ENCODE measurements at regions not wholly inside any gene's neighbourhood (a gene's known extent, or its start where the extent isn't known, plus 50 kb on each side); places are given as distances from the start of the nearest gene placed in this dataset.

DNA sequence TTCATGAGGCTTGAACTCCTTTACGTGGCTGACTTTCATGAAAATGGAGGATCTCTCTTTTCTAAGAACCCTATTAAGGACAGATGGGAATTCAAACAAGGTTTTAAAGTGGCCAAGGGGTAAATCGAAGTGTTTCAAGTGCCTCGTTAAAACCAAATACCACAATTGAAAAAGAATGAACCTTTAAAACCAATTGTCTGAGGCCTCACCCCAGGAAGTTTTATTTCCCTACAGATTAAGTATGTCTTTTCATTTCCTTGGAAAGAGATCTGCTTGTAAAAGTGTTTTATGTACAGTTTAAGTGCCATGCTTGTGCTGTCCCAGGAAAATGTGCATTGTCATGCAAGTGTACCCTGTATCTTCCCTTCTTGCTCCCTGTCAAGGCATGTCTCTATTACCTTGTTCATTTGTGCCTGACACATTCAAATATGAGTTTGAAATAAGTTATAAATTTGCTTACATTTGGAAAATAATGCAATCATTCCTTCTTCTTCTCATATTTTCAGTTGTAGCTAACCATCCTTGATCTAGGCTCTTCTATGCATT, 138.7 kb downstream of the ZPLD1 start:
- intact Hi-C loops (cut with DNase I), result no loop called here
- H3K27ac ChIP-seq, result no peak overlapping the region
- ATAC-seq (no peak), DNase-seq (no peak)
- H3K9me3 ChIP-seq, result no peaks in the 10 kb centered on the region
- no peaks in the 10 kb centered on the region for H3K36me3 ChIP-seq (ENCODE audit: insufficient read depth in 1 of 2, low read depth in 1 of 2)
- no peaks in the 10 kb centered on the region for H3K27me3 ChIP-seq (ENCODE audit: insufficient read depth in 3 of 3, low read length in 2 of 3)
- TF ChIP-seq, protein P1, sequence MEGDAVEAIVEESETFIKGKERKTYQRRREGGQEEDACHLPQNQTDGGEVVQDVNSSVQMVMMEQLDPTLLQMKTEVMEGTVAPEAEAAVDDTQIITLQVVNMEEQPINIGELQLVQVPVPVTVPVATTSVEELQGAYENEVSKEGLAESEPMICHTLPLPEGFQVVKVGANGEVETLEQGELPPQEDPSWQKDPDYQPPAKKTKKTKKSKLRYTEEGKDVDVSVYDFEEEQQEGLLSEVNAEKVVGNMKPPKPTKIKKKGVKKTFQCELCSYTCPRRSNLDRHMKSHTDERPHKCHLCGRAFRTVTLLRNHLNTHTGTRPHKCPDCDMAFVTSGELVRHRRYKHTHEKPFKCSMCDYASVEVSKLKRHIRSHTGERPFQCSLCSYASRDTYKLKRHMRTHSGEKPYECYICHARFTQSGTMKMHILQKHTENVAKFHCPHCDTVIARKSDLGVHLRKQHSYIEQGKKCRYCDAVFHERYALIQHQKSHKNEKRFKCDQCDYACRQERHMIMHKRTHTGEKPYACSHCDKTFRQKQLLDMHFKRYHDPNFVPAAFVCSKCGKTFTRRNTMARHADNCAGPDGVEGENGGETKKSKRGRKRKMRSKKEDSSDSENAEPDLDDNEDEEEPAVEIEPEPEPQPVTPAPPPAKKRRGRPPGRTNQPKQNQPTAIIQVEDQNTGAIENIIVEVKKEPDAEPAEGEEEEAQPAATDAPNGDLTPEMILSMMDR (IDR thresholded peaks at IDR 0.05), result no peak
- WGBS, 3 donors, result 72 to 79% (median 74%) methylated on average over 3 of the region's 3 CpGs
- no peak overlapping the region for H3K4me3 ChIP-seq
- no peaks in the 10 kb centered on the region for H3K4me1 ChIP-seq

DNA sequence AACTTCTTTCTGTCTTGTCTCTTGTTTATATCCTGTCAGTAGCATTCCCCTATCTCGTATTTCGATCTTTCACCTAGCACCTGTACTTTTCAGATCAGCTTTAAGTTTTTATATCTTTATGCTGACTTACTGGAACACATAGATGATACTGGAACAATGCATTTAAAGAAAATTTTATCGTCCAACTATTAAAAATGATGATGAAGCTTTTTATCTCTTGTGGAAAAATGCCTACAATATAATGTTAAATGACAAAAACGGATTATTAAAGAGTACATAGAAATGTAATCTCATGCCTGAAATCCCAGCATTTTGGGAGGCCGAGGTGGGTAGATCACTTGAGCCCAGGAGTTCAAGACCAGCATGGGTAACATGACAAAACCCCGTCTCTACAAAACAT, 139.5 kb downstream of the ZPLD1 start:
- Histone ChIP-seq H3K27ac (no peak overlapping the region), H3K9me3 (no peaks in the 10 kb centered on the region), H3K36me3 (ENCODE audit: insufficient read depth in 1 of 2, low read depth in 1 of 2) (no peaks in the 10 kb centered on the region), H3K4me1 (no peaks in the 10 kb centered on the region), H3K4me3 (no peak overlapping the region), H3K27me3 (ENCODE audit: insufficient read depth in 3 of 3, low read length in 2 of 3) (no peaks in the 10 kb centered on the region)
- ATAC-seq (no peak), DNase-seq (no peak)
- TF ChIP-seq, protein P1 (IDR thresholded peaks at IDR 0.05), result no peak
- intact Hi-C loops (cut with DNase I), result no loop called here
- 62 to 80% (median 68%) methylated on average over 6 of the region's 6 CpGs for WGBS, 3 donors

DNA sequence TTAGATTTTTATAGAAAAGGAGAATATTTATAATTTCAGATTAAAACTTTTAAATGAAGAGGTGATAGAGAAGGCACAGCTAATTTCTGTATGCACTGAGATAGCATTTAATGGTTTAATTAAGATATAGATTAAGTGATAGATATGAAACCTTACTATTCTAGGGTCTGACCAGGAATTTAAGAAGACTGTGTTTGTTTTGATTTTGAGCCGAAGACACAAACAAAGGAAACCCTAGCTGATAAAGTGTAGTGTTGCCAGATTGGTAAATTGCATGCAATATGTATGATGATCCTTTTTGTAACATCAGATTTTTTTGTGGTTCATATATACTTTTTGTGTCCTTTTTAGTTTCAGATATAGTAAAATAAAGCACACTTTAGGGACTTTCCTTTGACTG, 141.8 kb downstream of the ZPLD1 start:
- TF ChIP-seq, protein P1 (IDR thresholded peaks at IDR 0.05), result no peak
- H3K27ac ChIP-seq, result no peak overlapping the region
- WGBS, 3 donors, result 73 to 87% (median 76%) methylated on average over 1 of the region's 1 CpG
- DNase-seq, result no peak
- H3K4me1 ChIP-seq, result no peaks in the 10 kb centered on the region
- no peaks in the 10 kb centered on the region for H3K9me3 ChIP-seq
- no peak overlapping the region for H3K4me3 ChIP-seq
- no peak for ATAC-seq
- H3K36me3 ChIP-seq (ENCODE audit: insufficient read depth in 1 of 2, low read depth in 1 of 2), result no peaks in the 10 kb centered on the region
- no peaks in the 10 kb centered on the region for H3K27me3 ChIP-seq (ENCODE audit: insufficient read depth in 3 of 3, low read length in 2 of 3)
- intact Hi-C loops (cut with DNase I), result no loop called here

DNA sequence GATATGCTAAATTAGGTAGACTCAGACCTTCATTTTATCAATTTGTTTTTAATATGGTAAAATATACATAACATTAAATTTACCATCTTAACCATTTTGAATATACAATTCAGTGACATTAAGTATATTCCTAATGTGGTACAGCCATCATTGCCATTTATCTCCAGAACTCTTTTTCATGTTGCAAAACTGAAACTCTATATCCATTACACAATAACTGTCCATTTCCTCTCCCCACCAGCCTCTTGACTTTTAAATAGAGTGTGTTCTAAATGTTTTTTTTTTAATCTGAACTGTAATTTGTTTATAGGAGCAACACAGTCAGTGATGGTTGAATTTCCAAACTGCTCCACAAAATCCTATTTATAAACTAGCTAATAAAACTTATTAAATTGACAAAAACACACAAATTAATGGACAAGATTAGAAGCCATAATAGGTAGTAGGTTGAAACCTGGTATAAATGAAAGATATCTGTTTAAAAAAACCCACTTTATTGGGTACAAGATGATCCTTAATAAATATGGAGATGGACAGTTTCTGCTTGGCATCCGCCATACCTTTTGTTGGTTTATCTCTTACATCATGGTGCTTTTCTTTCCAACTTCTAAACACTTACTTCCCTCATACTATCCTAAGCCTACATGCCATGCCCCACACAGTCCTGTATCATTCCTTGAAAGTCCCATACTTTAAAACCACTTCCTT, 142.4 kb downstream of the ZPLD1 start:
- Histone ChIP-seq H3K9me3 (no peaks in the 10 kb centered on the region), H3K36me3 (ENCODE audit: insufficient read depth in 1 of 2, low read depth in 1 of 2) (no peaks in the 10 kb centered on the region), H3K27ac (no peak overlapping the region), H3K4me1 (no peaks in the 10 kb centered on the region), H3K27me3 (ENCODE audit: insufficient read depth in 3 of 3, low read length in 2 of 3) (no peaks in the 10 kb centered on the region), H3K4me3 (no peak overlapping the region)
- intact Hi-C loops (cut with DNase I), result no loop called here
- ATAC-seq (no peak), DNase-seq (no peak)
- TF ChIP-seq, protein P1 (IDR thresholded peaks at IDR 0.05), result no peak
- 94 to 97% (median 94%) methylated on average over 1 of the region's 1 CpG for WGBS, 3 donors

DNA sequence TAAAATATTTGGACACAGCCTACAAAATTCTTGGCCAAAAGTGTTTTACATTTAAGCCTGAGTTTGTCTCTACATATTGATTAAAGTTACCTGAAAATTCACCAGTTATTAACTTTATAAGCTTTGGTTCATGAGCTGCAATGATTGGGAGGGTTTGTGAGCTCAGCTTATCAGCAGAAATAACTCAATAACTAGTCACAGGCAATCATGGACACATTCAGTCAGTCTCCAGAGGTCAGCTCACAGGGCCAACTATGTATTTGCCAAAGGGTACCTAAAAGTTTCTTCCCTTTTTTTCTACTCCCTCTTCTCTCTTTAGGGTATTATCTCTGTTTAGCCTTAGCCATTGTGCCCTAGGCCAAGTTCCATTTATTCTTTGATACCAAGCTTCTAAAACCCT, 145.9 kb downstream of the ZPLD1 start:
- no peak overlapping the region for H3K27ac ChIP-seq
- no peaks in the 10 kb centered on the region for H3K9me3 ChIP-seq
- H3K4me1 ChIP-seq, result no peaks in the 10 kb centered on the region
- intact Hi-C loops (cut with DNase I), result no loop called here
- TF ChIP-seq, protein P1 (IDR thresholded peaks at IDR 0.05), result no peak
- H3K27me3 ChIP-seq (ENCODE audit: insufficient read depth in 3 of 3, low read length in 2 of 3), result no peaks in the 10 kb centered on the region
- ATAC-seq (no peak), DNase-seq (no peak)
- H3K36me3 ChIP-seq (ENCODE audit: insufficient read depth in 1 of 2, low read depth in 1 of 2), result no peaks in the 10 kb centered on the region
- no peak overlapping the region for H3K4me3 ChIP-seq

All from psoas muscle (tissue), 7 donors.